ENCODE measurements at regions not wholly inside any gene's neighbourhood (a gene's known extent, or its start where the extent isn't known, plus 50 kb on each side); places are given as distances from the start of the nearest gene placed in this dataset.
"Not testable (repeated sequence)": the region's sequence is repeated elsewhere in the genome, so short reads cannot be mapped to it uniquely, and the experiment has no call there.

- Histone ChIP-seq H3K9me3 (no peaks in the 10 kb centered on the region), H3K36me3 (replicated peaks) (no peaks in the 10 kb centered on the region), H3K4me1 (no peaks in the 10 kb centered on the region), H3K4me3 (no peak overlapping the region), H3K27me3 (ENCODE audit: low read depth) (no peaks in the 10 kb centered on the region)
- in situ Hi-C loops (cut with MboI; ENCODE audit: low sequenced_read_pairs), result no loop called here
- no peak for DNase-seq (ENCODE audit: low spot score in 2 of 2)
Observed at GRCh38 chr2:64930258-64930671, 58.9 kb upstream of the SLC1A4 start.

DNA sequence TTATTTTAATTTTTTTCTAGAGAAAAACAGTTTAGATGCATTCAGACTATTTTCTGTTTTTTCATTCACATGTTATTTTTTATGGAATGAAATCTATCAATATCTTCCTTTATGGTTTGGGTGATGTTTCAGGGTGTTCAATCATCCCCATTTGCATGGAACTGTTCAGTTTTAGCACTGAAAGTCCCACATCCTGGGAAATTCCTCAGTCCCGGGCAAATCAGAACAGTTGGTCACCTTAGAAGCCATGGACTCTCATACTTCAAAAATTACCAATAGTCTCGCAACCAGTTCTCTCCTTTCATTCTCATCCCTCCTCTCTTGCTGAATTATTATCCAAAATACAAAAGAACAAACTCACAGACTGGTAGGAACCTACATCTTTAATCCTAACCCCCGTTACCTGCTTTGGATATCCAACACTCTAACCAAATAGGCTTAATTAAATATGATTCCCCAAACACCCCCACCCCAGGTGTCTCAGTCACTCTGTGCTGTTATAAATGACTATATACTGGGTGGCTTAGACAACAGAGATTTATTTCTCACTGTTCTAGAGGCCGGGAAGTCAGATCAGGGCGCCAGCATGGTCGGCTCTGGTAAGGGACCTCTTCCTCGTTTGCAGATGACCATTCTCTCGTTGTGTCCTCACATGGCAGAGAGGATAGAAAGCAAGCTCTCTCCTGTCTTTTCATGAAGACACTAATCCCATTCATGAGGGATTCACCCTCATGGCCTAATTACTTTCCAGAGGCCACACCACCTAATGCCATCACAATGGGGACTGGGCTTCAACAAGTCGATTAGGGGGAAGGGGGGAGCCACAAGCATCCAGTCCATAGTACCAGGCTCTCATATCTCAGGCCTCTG, 57.7 kb upstream of the SLC1A4 start:
- Histone ChIP-seq H3K27me3 (ENCODE audit: low read depth) (no peaks in the 10 kb centered on the region), H3K4me3 (no peak overlapping the region), H3K4me1 (no peaks in the 10 kb centered on the region), H3K36me3 (replicated peaks) (no peaks in the 10 kb centered on the region), H3K9me3 (peaks cover 3% of the 10 kb centered on the region; the same call in 1 of the 2 replicates)
- no peak for DNase-seq (ENCODE audit: low spot score in 2 of 2)
- in situ Hi-C loops (cut with MboI; ENCODE audit: low sequenced_read_pairs), result no loop called here

DNA sequence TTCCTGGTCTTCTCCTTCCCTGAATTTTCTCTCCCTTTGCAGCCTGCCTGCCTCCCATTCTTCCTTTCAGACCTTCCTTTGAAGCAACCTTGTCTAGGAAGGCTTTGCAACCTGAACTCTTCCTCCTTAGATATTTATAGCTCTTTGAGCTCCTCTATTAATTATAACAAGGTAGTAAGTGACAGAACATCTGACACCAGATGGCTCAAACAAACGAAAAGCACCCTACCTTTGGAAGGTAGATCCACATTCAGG, 57.2 kb upstream of the SLC1A4 start:
- H3K4me1 ChIP-seq, result no peaks in the 10 kb centered on the region

GRCh38 chr2:64932371-64933216, 56.6 kb upstream of the SLC1A4 start:
- no peaks in the 10 kb centered on the region for H3K4me1 ChIP-seq
- H3K27me3 ChIP-seq (ENCODE audit: low read depth), result no peaks in the 10 kb centered on the region
- in situ Hi-C loops (cut with MboI; ENCODE audit: low sequenced_read_pairs), result no loop called here
- no peaks in the 10 kb centered on the region for H3K36me3 ChIP-seq (replicated peaks)
- no peak overlapping the region for H3K4me3 ChIP-seq
- H3K9me3 ChIP-seq, result peaks cover 3% of the 10 kb centered on the region; the same call in 1 of the 2 replicates
- no peak for DNase-seq (ENCODE audit: low spot score in 2 of 2)

More for the DNA sequence above, 57.2 kb upstream of the SLC1A4 start:
- DNase-seq (ENCODE audit: low spot score in 2 of 2), result no peak
- Histone ChIP-seq H3K36me3 (replicated peaks) (no peaks in the 10 kb centered on the region), H3K9me3 (peaks cover 3% of the 10 kb centered on the region; the same call in 1 of the 2 replicates), H3K4me3 (no peak overlapping the region), H3K27me3 (ENCODE audit: low read depth) (no peaks in the 10 kb centered on the region)
- in situ Hi-C loops (cut with MboI; ENCODE audit: low sequenced_read_pairs), result no loop called here

- in situ Hi-C loops (cut with MboI; ENCODE audit: low sequenced_read_pairs), result no loop called here
- Histone ChIP-seq H3K4me3 (no peak overlapping the region), H3K4me1 (no peaks in the 10 kb centered on the region), H3K9me3 (peaks cover 3% of the 10 kb centered on the region; the same call in 1 of the 2 replicates), H3K27me3 (ENCODE audit: low read depth) (no peaks in the 10 kb centered on the region), H3K36me3 (replicated peaks) (no peaks in the 10 kb centered on the region)
- DNase-seq (ENCODE audit: low spot score in 2 of 2), result no peak
Observed at GRCh38 chr2:64934530-64934929, 54.7 kb upstream of the SLC1A4 start.

DNA sequence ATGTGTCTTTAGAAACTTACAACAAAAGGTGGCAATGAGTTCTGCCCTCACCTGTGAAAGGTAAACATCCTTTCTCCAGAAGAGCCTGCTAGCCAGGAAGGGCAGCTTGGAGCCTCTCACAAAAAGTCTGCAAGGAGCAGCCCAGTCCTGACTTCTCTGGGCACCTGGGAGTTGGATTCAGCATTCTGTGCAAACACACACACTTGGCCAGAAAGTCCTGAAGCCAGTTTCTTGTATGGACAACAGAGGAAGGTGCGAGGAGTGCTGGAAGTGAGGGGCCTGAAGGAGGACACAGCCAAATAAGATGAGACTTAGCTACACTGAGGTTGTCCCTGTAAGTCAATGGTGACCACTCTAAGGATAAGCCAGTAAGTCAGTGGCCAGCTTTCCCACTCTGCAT, 52.4 kb upstream of the SLC1A4 start:
- H3K4me1 ChIP-seq, result no peaks in the 10 kb centered on the region; the same call in 1 of the 2 replicates
- no peak overlapping the region for H3K4me3 ChIP-seq
- H3K9me3 ChIP-seq, result peaks cover 3% of the 10 kb centered on the region; the same call in 1 of the 2 replicates
- no peak for DNase-seq (ENCODE audit: low spot score in 2 of 2)
- H3K36me3 ChIP-seq (replicated peaks), result no peaks in the 10 kb centered on the region
- H3K27me3 ChIP-seq (ENCODE audit: low read depth), result no peaks in the 10 kb centered on the region
- in situ Hi-C loops (cut with MboI; ENCODE audit: low sequenced_read_pairs), result no loop called here

- H3K9me3 ChIP-seq; in situ Hi-C loops (cut with MboI; ENCODE audit: low sequenced_read_pairs); H3K27me3 ChIP-seq (ENCODE audit: low read depth); H3K36me3 ChIP-seq (replicated peaks); H3K4me1 ChIP-seq; DNase-seq (ENCODE audit: low spot score in 2 of 2); H3K4me3 ChIP-seq: not testable (repeated sequence)
Observed at GRCh38 chr2:64937314-64937686, 51.9 kb upstream of the SLC1A4 start.

- DNase-seq (ENCODE audit: low spot score in 2 of 2), result no peak
- Histone ChIP-seq H3K4me3 (no peak overlapping the region), H3K4me1 (no peaks in the 10 kb centered on the region; the same call in 1 of the 2 replicates), H3K9me3 (peaks cover 3% of the 10 kb centered on the region; the same call in 1 of the 2 replicates), H3K36me3 (replicated peaks) (no peaks in the 10 kb centered on the region), H3K27me3 (ENCODE audit: low read depth) (no peaks in the 10 kb centered on the region)
- in situ Hi-C loops (cut with MboI; ENCODE audit: low sequenced_read_pairs), result no loop called here
Observed at GRCh38 chr2:64937687-64938491, 51.3 kb upstream of the SLC1A4 start.

DNA sequence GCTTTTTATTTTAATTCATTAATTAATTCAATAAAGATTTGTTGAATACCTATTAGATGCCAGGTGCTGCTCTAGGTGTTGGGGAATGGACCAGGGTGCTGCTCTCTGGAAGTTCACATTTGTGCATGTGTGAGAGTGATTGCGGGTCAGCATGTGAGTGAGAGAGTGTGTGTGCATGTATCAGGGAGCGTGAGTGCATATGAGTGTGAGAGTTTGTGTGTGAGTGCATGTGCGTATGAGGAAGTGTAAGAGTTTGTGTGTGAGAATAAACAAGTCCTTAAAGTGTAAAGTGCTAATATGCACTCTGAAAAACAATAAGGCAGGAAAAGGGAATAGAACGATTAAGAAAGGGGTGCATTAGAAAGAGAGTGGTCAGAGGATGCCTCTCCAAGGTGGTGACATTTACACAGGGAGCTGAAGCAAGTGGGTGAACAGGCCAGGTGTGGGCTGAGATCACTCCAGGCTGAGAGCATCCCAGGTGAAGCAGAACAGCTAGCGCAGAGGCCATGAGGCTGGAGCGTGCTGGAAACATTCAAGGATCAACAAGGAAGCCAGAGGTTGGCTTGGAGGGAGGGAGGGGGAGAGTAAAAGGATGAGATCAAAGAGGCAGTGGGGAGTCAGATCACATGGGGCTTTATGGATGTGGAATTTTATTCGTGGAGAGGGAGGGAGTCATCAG, 50.5 kb upstream of the SLC1A4 start:
- Histone ChIP-seq H3K36me3 (replicated peaks) (no peaks in the 10 kb centered on the region), H3K27me3 (ENCODE audit: low read depth) (no peaks in the 10 kb centered on the region), H3K9me3 (peaks cover 3% of the 10 kb centered on the region; the same call in 1 of the 2 replicates), H3K4me1 (no peaks in the 10 kb centered on the region; the same call in 1 of the 2 replicates), H3K4me3 (no peak overlapping the region)
- in situ Hi-C loops (cut with MboI; ENCODE audit: low sequenced_read_pairs), result no loop called here
- DNase-seq (ENCODE audit: low spot score in 2 of 2), result no peak

GRCh38 chr2:64939332-64939917, 49.8 kb upstream of the SLC1A4 start:
- DNase-seq (ENCODE audit: low spot score in 2 of 2), result no peak
- Histone ChIP-seq H3K4me1 (no peaks in the 10 kb centered on the region; the same call in 1 of the 2 replicates), H3K36me3 (replicated peaks) (no peaks in the 10 kb centered on the region), H3K4me3 (no peak overlapping the region), H3K9me3 (peaks cover 3% of the 10 kb centered on the region; the same call in 1 of the 2 replicates), H3K27me3 (ENCODE audit: low read depth) (no peaks in the 10 kb centered on the region)
- in situ Hi-C loops (cut with MboI; ENCODE audit: low sequenced_read_pairs), result no loop called here

Data from HAP-1 (cell line).